ENCODE measurements at regions not wholly inside any gene's neighbourhood (a gene's known extent, or its start where the extent isn't known, plus 50 kb on each side); places are given as distances from the start of the nearest gene placed in this dataset.

GRCh38 chr15:53295574-53295973 lies 463.9 kb downstream of the WDR72 start:
- no peaks in the 10 kb centered on the region for H3K36me3 Mint-ChIP-seq (ENCODE audit: low read depth, unreplicated experiment)
- no peak overlapping the region for H3K27ac Mint-ChIP-seq (ENCODE audit: unreplicated experiment)
- DNase-seq (ENCODE audit: low spot score), result no peak
- no peak overlapping the region for H3K4me3 Mint-ChIP-seq (ENCODE audit: unreplicated experiment)
- no peaks in the 10 kb centered on the region for H3K27me3 Mint-ChIP-seq (ENCODE audit: unreplicated experiment)
- no peaks in the 10 kb centered on the region for H3K4me1 Mint-ChIP-seq (ENCODE audit: unreplicated experiment)
- no peaks in the 10 kb centered on the region for H3K9me3 Mint-ChIP-seq (ENCODE audit: unreplicated experiment)
- TF ChIP-seq, protein P1, sequence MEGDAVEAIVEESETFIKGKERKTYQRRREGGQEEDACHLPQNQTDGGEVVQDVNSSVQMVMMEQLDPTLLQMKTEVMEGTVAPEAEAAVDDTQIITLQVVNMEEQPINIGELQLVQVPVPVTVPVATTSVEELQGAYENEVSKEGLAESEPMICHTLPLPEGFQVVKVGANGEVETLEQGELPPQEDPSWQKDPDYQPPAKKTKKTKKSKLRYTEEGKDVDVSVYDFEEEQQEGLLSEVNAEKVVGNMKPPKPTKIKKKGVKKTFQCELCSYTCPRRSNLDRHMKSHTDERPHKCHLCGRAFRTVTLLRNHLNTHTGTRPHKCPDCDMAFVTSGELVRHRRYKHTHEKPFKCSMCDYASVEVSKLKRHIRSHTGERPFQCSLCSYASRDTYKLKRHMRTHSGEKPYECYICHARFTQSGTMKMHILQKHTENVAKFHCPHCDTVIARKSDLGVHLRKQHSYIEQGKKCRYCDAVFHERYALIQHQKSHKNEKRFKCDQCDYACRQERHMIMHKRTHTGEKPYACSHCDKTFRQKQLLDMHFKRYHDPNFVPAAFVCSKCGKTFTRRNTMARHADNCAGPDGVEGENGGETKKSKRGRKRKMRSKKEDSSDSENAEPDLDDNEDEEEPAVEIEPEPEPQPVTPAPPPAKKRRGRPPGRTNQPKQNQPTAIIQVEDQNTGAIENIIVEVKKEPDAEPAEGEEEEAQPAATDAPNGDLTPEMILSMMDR (IDR thresholded peaks at IDR 0.05; ENCODE audit: unreplicated experiment), result no peak

DNA sequence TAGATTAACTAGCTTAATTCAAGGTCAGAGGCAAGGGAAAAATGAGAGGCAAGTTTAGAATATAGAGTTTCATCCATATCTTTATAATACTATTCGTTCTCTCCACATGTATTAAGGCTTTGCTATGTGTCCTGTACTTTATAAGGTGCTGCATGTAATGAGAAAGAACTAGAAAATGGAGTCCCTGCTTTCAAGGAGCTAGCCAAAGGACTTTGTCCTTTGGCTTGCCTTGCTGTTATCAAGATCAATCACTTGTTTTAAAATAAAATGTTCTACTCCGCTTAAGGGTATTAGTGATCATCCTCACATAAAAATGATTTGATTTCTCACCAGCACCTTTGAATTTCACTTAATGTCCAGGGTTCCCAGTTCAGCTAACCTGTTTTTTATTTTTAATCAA lies 470.9 kb downstream of the WDR72 start:
- Mint-ChIP-seq H3K4me3 (ENCODE audit: unreplicated experiment) (no peak overlapping the region), H3K27me3 (ENCODE audit: unreplicated experiment) (no peaks in the 10 kb centered on the region), H3K27ac (ENCODE audit: unreplicated experiment) (no peak overlapping the region), H3K9me3 (ENCODE audit: unreplicated experiment) (no peaks in the 10 kb centered on the region), H3K36me3 (ENCODE audit: low read depth, unreplicated experiment) (no peaks in the 10 kb centered on the region), H3K4me1 (ENCODE audit: unreplicated experiment) (no peaks in the 10 kb centered on the region)
- TF ChIP-seq, protein P1 (IDR thresholded peaks at IDR 0.05; ENCODE audit: unreplicated experiment), result no peak
- DNase-seq (ENCODE audit: low spot score), result no peak

DNA sequence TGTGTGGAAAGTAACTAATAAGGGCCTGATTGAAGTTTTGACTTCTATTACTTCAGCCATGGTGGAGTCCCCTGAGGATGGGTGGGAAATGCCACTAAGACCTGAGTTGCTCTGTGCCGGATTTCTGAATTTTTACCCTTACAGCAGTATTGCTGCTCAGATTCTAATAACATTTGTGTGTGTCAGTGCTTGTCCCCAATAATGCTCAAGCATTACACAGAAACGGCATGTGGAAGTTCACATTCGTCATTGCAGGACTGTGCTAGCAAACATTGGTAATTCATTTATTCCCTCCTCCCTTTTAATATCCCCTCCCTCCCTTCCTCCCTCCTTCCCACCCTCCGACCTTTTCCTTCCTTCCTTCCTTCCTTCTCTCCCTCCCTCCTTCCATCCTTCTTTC lies 484.5 kb upstream of the ONECUT1 start:
- TF ChIP-seq, protein P1 (IDR thresholded peaks at IDR 0.05; ENCODE audit: unreplicated experiment), result no peak
- DNase-seq (ENCODE audit: low spot score), result no peak
- H3K27me3 Mint-ChIP-seq (ENCODE audit: unreplicated experiment), result no peaks in the 10 kb centered on the region
- H3K27ac Mint-ChIP-seq (ENCODE audit: unreplicated experiment), result no peak overlapping the region
- no peaks in the 10 kb centered on the region for H3K4me1 Mint-ChIP-seq (ENCODE audit: unreplicated experiment)
- H3K36me3 Mint-ChIP-seq (ENCODE audit: low read depth, unreplicated experiment), result no peaks in the 10 kb centered on the region
- no peak overlapping the region for H3K4me3 Mint-ChIP-seq (ENCODE audit: unreplicated experiment)
- no peaks in the 10 kb centered on the region for H3K9me3 Mint-ChIP-seq (ENCODE audit: unreplicated experiment)

DNA sequence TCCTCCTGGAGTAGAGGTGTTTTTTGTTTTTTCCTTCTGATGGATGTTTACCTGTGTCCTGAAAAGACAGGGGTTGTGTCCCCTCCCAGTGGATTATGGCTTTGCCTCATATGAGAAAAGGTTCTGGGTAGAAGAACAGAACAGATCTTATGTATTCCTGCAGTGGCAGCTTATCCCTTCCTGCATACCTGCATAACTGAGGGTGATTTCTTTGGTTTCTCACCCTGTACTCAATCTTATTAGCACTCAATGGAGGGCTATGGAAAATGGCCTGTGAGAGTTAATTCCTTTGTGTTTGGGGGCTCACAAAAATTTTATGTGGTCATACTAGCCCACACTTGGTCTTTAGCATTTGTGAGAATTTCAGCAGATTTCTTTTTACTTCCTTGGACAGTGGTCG lies 482.0 kb upstream of the ONECUT1 start:
- Mint-ChIP-seq H3K27me3 (ENCODE audit: unreplicated experiment) (no peaks in the 10 kb centered on the region), H3K4me3 (ENCODE audit: unreplicated experiment) (no peak overlapping the region), H3K27ac (ENCODE audit: unreplicated experiment) (no peak overlapping the region), H3K9me3 (ENCODE audit: unreplicated experiment) (no peaks in the 10 kb centered on the region), H3K4me1 (ENCODE audit: unreplicated experiment) (no peaks in the 10 kb centered on the region), H3K36me3 (ENCODE audit: low read depth, unreplicated experiment) (no peaks in the 10 kb centered on the region)
- TF ChIP-seq, protein P1 (IDR thresholded peaks at IDR 0.05; ENCODE audit: unreplicated experiment), result no peak
- DNase-seq (ENCODE audit: low spot score), result no peak

- no peaks in the 10 kb centered on the region for H3K4me1 Mint-ChIP-seq (ENCODE audit: unreplicated experiment)
- no peak for DNase-seq (ENCODE audit: low spot score)
- H3K27me3 Mint-ChIP-seq (ENCODE audit: unreplicated experiment), result no peaks in the 10 kb centered on the region
- H3K4me3 Mint-ChIP-seq (ENCODE audit: unreplicated experiment), result no peak overlapping the region
- no peaks in the 10 kb centered on the region for H3K36me3 Mint-ChIP-seq (ENCODE audit: low read depth, unreplicated experiment)
- H3K27ac Mint-ChIP-seq (ENCODE audit: unreplicated experiment), result no peak overlapping the region
- H3K9me3 Mint-ChIP-seq (ENCODE audit: unreplicated experiment), result no peaks in the 10 kb centered on the region
- TF ChIP-seq, protein P1 (IDR thresholded peaks at IDR 0.05; ENCODE audit: unreplicated experiment), result no peak
Measured at GRCh38 chr15:53266176-53266575, 476.0 kb upstream of the ONECUT1 start.

Measured in endothelial cell (in vitro differentiated cells).